Kasumi-1 (cell line): ENCODE measurements at regions not wholly inside any gene's neighbourhood (a gene's known extent, or its start where the extent isn't known, plus 50 kb on each side); places are given as distances from the start of the nearest gene placed in this dataset.
"Not testable (repeated sequence)": the region's sequence is repeated elsewhere in the genome, so short reads cannot be mapped to it uniquely, and the experiment has no call there.

Source experiments
- DNase-seq, 2 experiments: peaks; one replicate each; lab custom pipeline; 2025; lab: John Stamatoyannopoulos, UW

- DNase-seq = no peak
Measured at GRCh38 chr6:105537981-105538578, 135.2 kb upstream of the PREP start.

GRCh38 chr6:105536961-105537360 lies 134.1 kb upstream of the PREP start:
- DNase-seq = no peak

GRCh38 chr6:105533301-105533700 lies 130.4 kb upstream of the PREP start:
- DNase-seq = no peak

GRCh38 chr6:105526225-105526872 lies 123.5 kb upstream of the PREP start:
- DNase-seq = no peak

- DNase-seq = no peak
Measured at GRCh38 chr6:105522626-105523322, 119.9 kb upstream of the PREP start.

- DNase-seq = no peak
Measured at GRCh38 chr6:105519954-105520353, 117.1 kb upstream of the PREP start.

GRCh38 chr6:105518993-105519392 lies 116.1 kb upstream of the PREP start:
- DNase-seq = not testable (repeated sequence)

GRCh38 chr6:105515054-105515453 lies 112.2 kb upstream of the PREP start:
- no peak for DNase-seq

GRCh38 chr6:105514306-105514705 lies 111.4 kb upstream of the PREP start:
- DNase-seq = no peak

GRCh38 chr6:105511639-105512038 lies 108.8 kb upstream of the PREP start:
- DNase-seq = no peak

GRCh38 chr6:105510746-105511145 lies 107.9 kb upstream of the PREP start:
- DNase-seq = no peak

- DNase-seq = no peak
Measured at GRCh38 chr6:105509506-105510331, 106.8 kb upstream of the PREP start.

- DNase-seq = no peak
Measured at GRCh38 chr6:105507811-105508210, 104.9 kb upstream of the PREP start.

- no peak for DNase-seq
Measured at GRCh38 chr6:105504706-105505105, 101.8 kb upstream of the PREP start.

- no peak for DNase-seq
Measured at GRCh38 chr6:105503641-105504040, 100.8 kb upstream of the PREP start.

GRCh38 chr6:105501826-105502344 lies 99.0 kb upstream of the PREP start:
- no peak for DNase-seq

- DNase-seq = no peak
Measured at GRCh38 chr6:105501246-105501645, 98.4 kb upstream of the PREP start.

GRCh38 chr6:105500693-105501092 lies 97.8 kb upstream of the PREP start:
- DNase-seq = peak in 1 of 2 experiments; percentile 4

GRCh38 chr6:105499931-105500330 lies 97.0 kb upstream of the PREP start:
- DNase-seq = no peak

GRCh38 chr6:105499136-105499870 lies 96.4 kb upstream of the PREP start:
- DNase-seq = no peak

- no peak for DNase-seq
Measured at GRCh38 chr6:105497549-105497948, 94.7 kb upstream of the PREP start.

GRCh38 chr6:105495515-105495914 lies 92.6 kb upstream of the PREP start:
- DNase-seq = no peak
